ENCODE measurements at regions not wholly inside any gene's neighbourhood (a gene's known extent, or its start where the extent isn't known, plus 50 kb on each side); places are given as distances from the start of the nearest gene placed in this dataset.
A peak's percentile ranks its signal among the peaks of the same experiment; 100 is the strongest.

- TF ChIP-seq E2F1 (CRISPR knock-in tag; IDR thresholded peaks at IDR 0.05) (0 out of 2 replicates have a peak, but pooled peaks have one; percentile 22), ATF7 (IDR thresholded peaks at IDR 0.05) (peak; percentile 92), CREB3 (tag; conservative IDR thresholded peaks at IDR 0.05; ENCODE audit: low read depth) (peak; percentile 55; the same call in 1 of the 2 replicates), ATF4 (CRISPR knock-in tag; IDR thresholded peaks at IDR 0.05) (peak; percentile 92), PATZ1 (CRISPR knock-in tag; IDR thresholded peaks at IDR 0.05; ENCODE audit: borderline replicate concordance) (0 out of 2 replicates have a peak, but pooled peaks have one; percentile 42), SOX6 (IDR thresholded peaks at IDR 0.05) (peak; percentile 57; the same call in 1 of the 2 replicates), NFIX (CRISPR knock-in tag; IDR thresholded peaks at IDR 0.05; ENCODE audit: low read depth) (no peak), ZKSCAN8 (CRISPR knock-in tag; IDR thresholded peaks at IDR 0.05) (peak; percentile 78; the same call in 1 of the 2 replicates), ELF1 (tag; IDR thresholded peaks at IDR 0.05) (peak; percentile 18; the same call in 1 of the 2 replicates), BHLHE40 (IDR thresholded peaks at IDR 0.05; ENCODE audit: low read length) (0 out of 2 replicates have a peak, but pooled peaks have one; percentile 44), NEUROD1 (IDR thresholded peaks at IDR 0.05; ENCODE audit: borderline replicate concordance, low read depth, low read length, partially characterized antibody) (peak; percentile 75), MECOM (CRISPR knock-in tag; IDR thresholded peaks at IDR 0.05) (peak; percentile 78; the same call in 1 of the 2 replicates), NFIC (IDR thresholded peaks at IDR 0.05) (peak; percentile 96), SMAD4 (CRISPR knock-in tag; conservative IDR thresholded peaks at IDR 0.05) (peak; percentile 91), NFE2L1 (tag; IDR thresholded peaks at IDR 0.05; ENCODE audit: borderline replicate concordance, low read depth) (no peak), CCNT2 (IDR thresholded peaks at IDR 0.05; ENCODE audit: borderline replicate concordance, extremely low read depth, insufficient read length, low read depth, low read length) (no peak)
- TF ChIP-seq, protein P1, sequence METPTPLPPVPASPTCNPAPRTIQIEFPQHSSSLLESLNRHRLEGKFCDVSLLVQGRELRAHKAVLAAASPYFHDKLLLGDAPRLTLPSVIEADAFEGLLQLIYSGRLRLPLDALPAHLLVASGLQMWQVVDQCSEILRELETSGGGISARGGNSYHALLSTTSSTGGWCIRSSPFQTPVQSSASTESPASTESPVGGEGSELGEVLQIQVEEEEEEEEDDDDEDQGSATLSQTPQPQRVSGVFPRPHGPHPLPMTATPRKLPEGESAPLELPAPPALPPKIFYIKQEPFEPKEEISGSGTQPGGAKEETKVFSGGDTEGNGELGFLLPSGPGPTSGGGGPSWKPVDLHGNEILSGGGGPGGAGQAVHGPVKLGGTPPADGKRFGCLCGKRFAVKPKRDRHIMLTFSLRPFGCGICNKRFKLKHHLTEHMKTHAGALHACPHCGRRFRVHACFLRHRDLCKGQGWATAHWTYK (CRISPR knock-in tag; IDR thresholded peaks at IDR 0.05): peak; percentile 55; the same call in 1 of the 2 replicates
- TF ChIP-seq, protein P2, sequence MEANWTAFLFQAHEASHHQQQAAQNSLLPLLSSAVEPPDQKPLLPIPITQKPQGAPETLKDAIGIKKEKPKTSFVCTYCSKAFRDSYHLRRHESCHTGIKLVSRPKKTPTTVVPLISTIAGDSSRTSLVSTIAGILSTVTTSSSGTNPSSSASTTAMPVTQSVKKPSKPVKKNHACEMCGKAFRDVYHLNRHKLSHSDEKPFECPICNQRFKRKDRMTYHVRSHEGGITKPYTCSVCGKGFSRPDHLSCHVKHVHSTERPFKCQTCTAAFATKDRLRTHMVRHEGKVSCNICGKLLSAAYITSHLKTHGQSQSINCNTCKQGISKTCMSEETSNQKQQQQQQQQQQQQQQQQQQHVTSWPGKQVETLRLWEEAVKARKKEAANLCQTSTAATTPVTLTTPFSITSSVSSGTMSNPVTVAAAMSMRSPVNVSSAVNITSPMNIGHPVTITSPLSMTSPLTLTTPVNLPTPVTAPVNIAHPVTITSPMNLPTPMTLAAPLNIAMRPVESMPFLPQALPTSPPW (CRISPR knock-in tag; IDR thresholded peaks at IDR 0.05): peak; percentile 78
Observed at GRCh38 chr6:44043479-44044153, 83.6 kb downstream of the MRPL14 start (continued).

Measured in K562 (cell line).